ENCODE measurements at regions not wholly inside any gene's neighbourhood (a gene's known extent, or its start where the extent isn't known, plus 50 kb on each side); places are given as distances from the start of the nearest gene placed in this dataset.

DNA sequence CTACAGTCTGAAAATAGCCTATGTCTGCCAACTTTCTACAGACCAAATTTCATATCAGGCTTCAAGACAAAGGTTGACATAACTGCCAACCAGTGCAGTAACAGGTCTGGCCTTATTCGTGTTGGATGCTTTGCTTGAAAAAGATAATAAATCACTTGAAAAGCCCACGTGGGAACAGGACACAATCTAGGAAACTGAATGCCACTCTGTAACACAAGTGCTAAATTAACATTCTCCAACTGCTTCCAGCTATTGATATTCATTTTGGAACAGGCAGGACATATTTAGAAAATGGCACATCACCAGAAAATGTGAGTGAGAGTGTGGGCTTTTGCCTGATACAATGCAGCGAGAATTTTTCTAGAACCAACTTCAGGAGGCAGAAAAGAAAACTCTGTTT, 165.9 kb upstream of the CCDC150 start:
- Mint-ChIP-seq H3K27ac (ENCODE audit: unreplicated experiment) (no peak overlapping the region), H3K4me1 (ENCODE audit: unreplicated experiment) (no peaks in the 10 kb centered on the region), H3K4me3 (ENCODE audit: unreplicated experiment) (no peak overlapping the region), H3K9me3 (ENCODE audit: unreplicated experiment) (no peaks in the 10 kb centered on the region), H3K36me3 (ENCODE audit: low read depth, unreplicated experiment) (no peaks in the 10 kb centered on the region), H3K27me3 (ENCODE audit: unreplicated experiment) (no peaks in the 10 kb centered on the region)
- DNase-seq (ENCODE audit: low spot score) = no peak
- TF ChIP-seq, protein P1, sequence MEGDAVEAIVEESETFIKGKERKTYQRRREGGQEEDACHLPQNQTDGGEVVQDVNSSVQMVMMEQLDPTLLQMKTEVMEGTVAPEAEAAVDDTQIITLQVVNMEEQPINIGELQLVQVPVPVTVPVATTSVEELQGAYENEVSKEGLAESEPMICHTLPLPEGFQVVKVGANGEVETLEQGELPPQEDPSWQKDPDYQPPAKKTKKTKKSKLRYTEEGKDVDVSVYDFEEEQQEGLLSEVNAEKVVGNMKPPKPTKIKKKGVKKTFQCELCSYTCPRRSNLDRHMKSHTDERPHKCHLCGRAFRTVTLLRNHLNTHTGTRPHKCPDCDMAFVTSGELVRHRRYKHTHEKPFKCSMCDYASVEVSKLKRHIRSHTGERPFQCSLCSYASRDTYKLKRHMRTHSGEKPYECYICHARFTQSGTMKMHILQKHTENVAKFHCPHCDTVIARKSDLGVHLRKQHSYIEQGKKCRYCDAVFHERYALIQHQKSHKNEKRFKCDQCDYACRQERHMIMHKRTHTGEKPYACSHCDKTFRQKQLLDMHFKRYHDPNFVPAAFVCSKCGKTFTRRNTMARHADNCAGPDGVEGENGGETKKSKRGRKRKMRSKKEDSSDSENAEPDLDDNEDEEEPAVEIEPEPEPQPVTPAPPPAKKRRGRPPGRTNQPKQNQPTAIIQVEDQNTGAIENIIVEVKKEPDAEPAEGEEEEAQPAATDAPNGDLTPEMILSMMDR (IDR thresholded peaks at IDR 0.05; ENCODE audit: unreplicated experiment) = no peak

GRCh38 chr2:196475611-196476010, 163.9 kb upstream of the CCDC150 start:
- H3K4me3 Mint-ChIP-seq (ENCODE audit: unreplicated experiment) = no peak overlapping the region

GRCh38 chr2:196478588-196478987, 160.9 kb upstream of the CCDC150 start:
- no peaks in the 10 kb centered on the region for H3K36me3 Mint-ChIP-seq (ENCODE audit: low read depth, unreplicated experiment)
- no peaks in the 10 kb centered on the region for H3K27me3 Mint-ChIP-seq (ENCODE audit: unreplicated experiment)
- H3K27ac Mint-ChIP-seq (ENCODE audit: unreplicated experiment) = no peak overlapping the region
- DNase-seq (ENCODE audit: low spot score) = no peak
- no peaks in the 10 kb centered on the region for H3K4me1 Mint-ChIP-seq (ENCODE audit: unreplicated experiment)
- no peak overlapping the region for H3K4me3 Mint-ChIP-seq (ENCODE audit: unreplicated experiment)
- TF ChIP-seq, protein P1 (IDR thresholded peaks at IDR 0.05; ENCODE audit: unreplicated experiment) = no peak
- no peaks in the 10 kb centered on the region for H3K9me3 Mint-ChIP-seq (ENCODE audit: unreplicated experiment)

More at GRCh38 chr2:196475611-196476010, 163.9 kb upstream of the CCDC150 start:
- no peaks in the 10 kb centered on the region for H3K4me1 Mint-ChIP-seq (ENCODE audit: unreplicated experiment)
- TF ChIP-seq, protein P1 (IDR thresholded peaks at IDR 0.05; ENCODE audit: unreplicated experiment) = no peak
- no peaks in the 10 kb centered on the region for H3K27me3 Mint-ChIP-seq (ENCODE audit: unreplicated experiment)
- H3K36me3 Mint-ChIP-seq (ENCODE audit: low read depth, unreplicated experiment) = no peaks in the 10 kb centered on the region
- no peaks in the 10 kb centered on the region for H3K9me3 Mint-ChIP-seq (ENCODE audit: unreplicated experiment)
- H3K27ac Mint-ChIP-seq (ENCODE audit: unreplicated experiment) = no peak overlapping the region
- no peak for DNase-seq (ENCODE audit: low spot score)

DNA sequence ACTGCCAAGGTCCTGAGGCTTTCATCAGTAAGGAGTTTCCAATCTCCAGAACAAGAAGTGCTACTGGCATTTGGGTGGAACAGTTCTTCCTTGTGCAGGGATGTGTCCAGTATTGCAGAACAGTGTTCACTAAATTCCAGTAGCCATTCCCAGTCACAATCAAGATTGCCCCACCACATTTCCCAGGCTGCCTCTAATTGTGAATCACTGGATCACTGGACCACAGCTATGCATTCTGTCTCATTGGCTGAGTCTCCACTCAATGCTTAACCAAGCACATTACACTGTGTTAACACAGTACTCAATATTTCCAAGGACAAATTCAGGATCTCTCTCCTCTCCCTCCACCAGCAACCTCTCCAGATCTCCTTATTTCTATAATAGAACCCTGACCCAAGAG, 160.2 kb upstream of the CCDC150 start:
- Mint-ChIP-seq H3K27me3 (ENCODE audit: unreplicated experiment) (no peaks in the 10 kb centered on the region), H3K36me3 (ENCODE audit: low read depth, unreplicated experiment) (no peaks in the 10 kb centered on the region), H3K9me3 (ENCODE audit: unreplicated experiment) (no peaks in the 10 kb centered on the region), H3K27ac (ENCODE audit: unreplicated experiment) (no peak overlapping the region), H3K4me1 (ENCODE audit: unreplicated experiment) (no peaks in the 10 kb centered on the region), H3K4me3 (ENCODE audit: unreplicated experiment) (no peak overlapping the region)
- no peak for DNase-seq (ENCODE audit: low spot score)
- TF ChIP-seq, protein P1 (IDR thresholded peaks at IDR 0.05; ENCODE audit: unreplicated experiment) = no peak

DNA sequence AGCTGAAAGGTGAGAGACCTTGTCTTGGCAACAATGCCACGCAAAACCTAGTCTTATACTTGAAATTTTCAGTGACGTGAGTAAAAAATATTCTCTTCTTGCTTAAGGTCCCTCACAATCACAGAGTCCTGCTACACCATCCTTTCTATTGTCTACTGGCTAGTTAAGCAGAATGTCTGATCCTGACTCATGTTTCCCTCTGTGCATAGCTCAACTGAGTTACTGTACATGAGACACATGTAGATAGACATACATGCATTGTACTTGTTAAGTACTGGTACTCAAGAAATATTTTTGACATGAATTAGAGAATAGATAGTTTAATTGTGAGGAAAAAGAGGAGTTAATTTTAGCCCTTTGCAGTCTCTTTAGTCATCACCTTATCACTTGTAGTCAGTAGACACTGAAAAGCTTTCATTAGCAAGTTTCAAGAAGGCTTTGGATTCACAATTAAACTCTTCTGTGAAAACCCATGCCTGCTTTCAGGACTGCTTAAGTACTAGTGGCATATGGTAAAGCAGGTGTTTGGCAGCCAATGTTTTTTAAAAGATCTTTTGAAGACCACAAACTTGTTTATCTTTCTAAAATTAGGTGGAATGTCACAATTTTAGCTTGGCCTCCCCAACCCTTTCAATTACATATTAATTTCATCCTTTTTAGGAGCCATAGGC, 158.7 kb upstream of the CCDC150 start:
- Mint-ChIP-seq H3K4me1 (ENCODE audit: unreplicated experiment) (no peaks in the 10 kb centered on the region), H3K4me3 (ENCODE audit: unreplicated experiment) (no peak overlapping the region), H3K27me3 (ENCODE audit: unreplicated experiment) (no peaks in the 10 kb centered on the region), H3K36me3 (ENCODE audit: low read depth, unreplicated experiment) (no peaks in the 10 kb centered on the region), H3K9me3 (ENCODE audit: unreplicated experiment) (no peaks in the 10 kb centered on the region), H3K27ac (ENCODE audit: unreplicated experiment) (no peak overlapping the region)
- TF ChIP-seq, protein P1 (IDR thresholded peaks at IDR 0.05; ENCODE audit: unreplicated experiment) = no peak
- no peak for DNase-seq (ENCODE audit: low spot score)

Measured in endothelial cell (in vitro differentiated cells).